ENCODE measurements at regions not wholly inside any gene's neighbourhood (a gene's known extent, or its start where the extent isn't known, plus 50 kb on each side); places are given as distances from the start of the nearest gene placed in this dataset.

GRCh38 chr1:69504730-69505252, 62.9 kb upstream of the LRRC7 start:
- 16 to 37% (median 32%) methylated on average over 3 of the region's 3 CpGs for WGBS, 5 donors
- H3K9me3 ChIP-seq = no peaks in the 10 kb centered on the region

GRCh38 chr1:69506311-69506710, 61.4 kb upstream of the LRRC7 start:
- Histone ChIP-seq H3K9me3 (no peaks in the 10 kb centered on the region), H3K4me3 (no peak overlapping the region), H3K4me1 (no peaks in the 10 kb centered on the region), H3K27ac (no peak overlapping the region), H3K27me3 (replicated peaks in 1 of 7) (no peaks in the 10 kb centered on the region), H3K36me3 (no peaks in the 10 kb centered on the region)
- TF ChIP-seq CTCF (IDR thresholded peaks at IDR 0.05 in 8 of 11, conservative IDR thresholded peaks at IDR 0.05 in 3 of 11) = no peak
- no peak for TF ChIP-seq POLR2A (IDR thresholded peaks at IDR 0.05)
- TF ChIP-seq POLR2AphosphoS5 (IDR thresholded peaks at IDR 0.05) = no peak
- 86 to 98% (median 88%) methylated on average over 2 of the region's 2 CpGs for WGBS, 5 donors
- DNase-seq = no peak
- intact Hi-C loops (cut with DNase I; ENCODE audit: low total_unique reads) = no loop called here

More at GRCh38 chr1:69504730-69505252, 62.9 kb upstream of the LRRC7 start:
- H3K4me1 ChIP-seq = no peaks in the 10 kb centered on the region
- no peaks in the 10 kb centered on the region for H3K27me3 ChIP-seq (replicated peaks in 1 of 7)
- DNase-seq = no peak
- intact Hi-C loops (cut with DNase I; ENCODE audit: low total_unique reads) = no loop called here
- TF ChIP-seq POLR2A (IDR thresholded peaks at IDR 0.05) (no peak), CTCF (IDR thresholded peaks at IDR 0.05 in 8 of 11, conservative IDR thresholded peaks at IDR 0.05 in 3 of 11) (no peak), POLR2AphosphoS5 (IDR thresholded peaks at IDR 0.05) (no peak)
- no peak overlapping the region for H3K27ac ChIP-seq
- no peaks in the 10 kb centered on the region for H3K36me3 ChIP-seq
- no peak overlapping the region for H3K4me3 ChIP-seq

GRCh38 chr1:69506721-69507120, 61.0 kb upstream of the LRRC7 start:
- TF ChIP-seq POLR2A (IDR thresholded peaks at IDR 0.05) (no peak), CTCF (IDR thresholded peaks at IDR 0.05 in 8 of 11, conservative IDR thresholded peaks at IDR 0.05 in 3 of 11) (no peak), POLR2AphosphoS5 (IDR thresholded peaks at IDR 0.05) (no peak)
- Histone ChIP-seq H3K4me3 (no peak overlapping the region), H3K9me3 (no peaks in the 10 kb centered on the region), H3K27ac (no peak overlapping the region), H3K36me3 (no peaks in the 10 kb centered on the region), H3K27me3 (replicated peaks in 1 of 7) (no peaks in the 10 kb centered on the region), H3K4me1 (no peaks in the 10 kb centered on the region)
- intact Hi-C loops (cut with DNase I; ENCODE audit: low total_unique reads) = no loop called here
- 51 to 81% (median 67%) methylated on average over 1 of the region's 1 CpG for WGBS, 5 donors
- no peak for DNase-seq

GRCh38 chr1:69510026-69510425, 57.7 kb upstream of the LRRC7 start:
- no peaks in the 10 kb centered on the region for H3K4me1 ChIP-seq
- H3K36me3 ChIP-seq = no peaks in the 10 kb centered on the region
- DNase-seq = no peak
- no peak overlapping the region for H3K27ac ChIP-seq
- no peaks in the 10 kb centered on the region for H3K9me3 ChIP-seq
- no peaks in the 10 kb centered on the region for H3K27me3 ChIP-seq (replicated peaks in 1 of 7)
- intact Hi-C loops (cut with DNase I; ENCODE audit: low total_unique reads) = no loop called here
- 79 to 93% (median 86%) methylated on average over 1 of the region's 1 CpG for WGBS, 5 donors
- TF ChIP-seq POLR2A (IDR thresholded peaks at IDR 0.05) (no peak), POLR2AphosphoS5 (IDR thresholded peaks at IDR 0.05) (no peak), CTCF (IDR thresholded peaks at IDR 0.05 in 8 of 11, conservative IDR thresholded peaks at IDR 0.05 in 3 of 11) (no peak)
- no peak overlapping the region for H3K4me3 ChIP-seq
